Thoracic aorta (tissue), 2 donors: ENCODE measurements at regions not wholly inside any gene's neighbourhood (a gene's known extent, or its start where the extent isn't known, plus 50 kb on each side); places are given as distances from the start of the nearest gene placed in this dataset.

Experiments
- ATAC-seq: fragments of 150-250 bp; one replicate; pipeline ENCODE4 v1.8.0; 2017; ENCODE audit warnings: low read depth; ENCODE audit not compliant: insufficient number of reproducible peaks, low FRiP score
- DNase-seq: peaks from one replicate; pipeline ENCODE4 v3.0.0-alpha.2; 2020; ENCODE audit warnings: low spot score
- H3K27ac ChIP-seq, 2 donors: fragments of 200-600 bp; sonication (generic); 1 replicate in 1 of 2; 2 replicates in 1 of 2; pipeline ENCODE4 v1.5.1; 2016; ENCODE audit warnings: mild to moderate bottlenecking in 2 of 2, moderate library complexity in 2 of 2
- H3K27me3 ChIP-seq: fragments of 200-600 bp; sonication (generic); replicated peaks from 2 replicates; pipeline ENCODE4 v1.6.0; 2016; ENCODE audit warnings: mild to moderate bottlenecking; ENCODE audit not compliant: insufficient read depth
- H3K36me3 ChIP-seq: fragments of 200-600 bp; sonication (generic); one replicate; pipeline ENCODE4 v1.5.1; 2016
- H3K4me1 ChIP-seq, 2 donors: fragments of 200-600 bp; sonication (generic); 1 replicate in 1 of 2; 2 replicates in 1 of 2; pipeline versions ENCODE4 v1.5.1 to v1.6.0; 2016; ENCODE audit warnings: low read depth in 2 of 2, mild to moderate bottlenecking in 1 of 2; ENCODE audit not compliant: control insufficient read depth in 1 of 2
- H3K4me3 ChIP-seq: fragments of 200-600 bp; sonication (generic); 2 replicates; pipeline ENCODE4 v1.5.1; 2016; ENCODE audit warnings: mild to moderate bottlenecking
- H3K9me3 ChIP-seq: fragments of 200-600 bp; sonication (generic); 2 replicates; pipeline ENCODE4 v1.5.1; 2016
- TF ChIP-seq, protein P1 (sequence below): fragments of 200-600 bp; sonication (generic); IDR thresholded peaks from one replicate; pipeline ENCODE4 v1.5.1; 2019; ENCODE audit warnings: antibody characterized with exemption

DNA sequence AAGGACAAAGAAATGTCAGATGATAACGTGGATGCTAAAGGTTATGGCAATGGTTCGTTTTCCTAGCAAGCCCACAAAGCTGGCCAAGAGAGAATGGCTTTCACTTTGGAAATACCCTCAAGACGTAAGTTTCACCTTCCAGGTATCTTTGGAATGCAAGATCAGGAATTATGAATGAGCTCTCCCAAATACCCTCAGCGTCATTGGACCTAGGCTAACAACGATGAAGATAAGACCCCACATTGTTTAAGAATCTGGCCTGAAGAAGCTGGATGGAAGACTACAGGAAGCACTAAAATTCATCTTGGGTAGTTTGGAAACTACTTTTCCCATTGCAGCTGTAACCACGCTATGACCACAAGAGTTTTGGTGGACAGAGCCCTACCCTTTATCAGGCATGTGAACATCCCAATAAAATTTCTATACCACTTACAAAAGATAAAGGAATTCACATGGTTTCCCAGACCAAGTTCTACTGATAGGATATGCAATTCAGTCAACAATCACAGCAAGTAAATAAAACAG lies 111.9 kb downstream of the KDR start:
- ATAC-seq (no peak), DNase-seq (no peak)
- H3K27ac ChIP-seq, result no peak overlapping the region
- no peak overlapping the region for H3K4me3 ChIP-seq
- H3K27me3 ChIP-seq, result no peaks in the 10 kb centered on the region
- no peaks in the 10 kb centered on the region for H3K4me1 ChIP-seq
- no peaks in the 10 kb centered on the region for H3K36me3 ChIP-seq
- TF ChIP-seq, protein P1, sequence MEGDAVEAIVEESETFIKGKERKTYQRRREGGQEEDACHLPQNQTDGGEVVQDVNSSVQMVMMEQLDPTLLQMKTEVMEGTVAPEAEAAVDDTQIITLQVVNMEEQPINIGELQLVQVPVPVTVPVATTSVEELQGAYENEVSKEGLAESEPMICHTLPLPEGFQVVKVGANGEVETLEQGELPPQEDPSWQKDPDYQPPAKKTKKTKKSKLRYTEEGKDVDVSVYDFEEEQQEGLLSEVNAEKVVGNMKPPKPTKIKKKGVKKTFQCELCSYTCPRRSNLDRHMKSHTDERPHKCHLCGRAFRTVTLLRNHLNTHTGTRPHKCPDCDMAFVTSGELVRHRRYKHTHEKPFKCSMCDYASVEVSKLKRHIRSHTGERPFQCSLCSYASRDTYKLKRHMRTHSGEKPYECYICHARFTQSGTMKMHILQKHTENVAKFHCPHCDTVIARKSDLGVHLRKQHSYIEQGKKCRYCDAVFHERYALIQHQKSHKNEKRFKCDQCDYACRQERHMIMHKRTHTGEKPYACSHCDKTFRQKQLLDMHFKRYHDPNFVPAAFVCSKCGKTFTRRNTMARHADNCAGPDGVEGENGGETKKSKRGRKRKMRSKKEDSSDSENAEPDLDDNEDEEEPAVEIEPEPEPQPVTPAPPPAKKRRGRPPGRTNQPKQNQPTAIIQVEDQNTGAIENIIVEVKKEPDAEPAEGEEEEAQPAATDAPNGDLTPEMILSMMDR, result no peak
- H3K9me3 ChIP-seq, result no peaks in the 10 kb centered on the region

DNA sequence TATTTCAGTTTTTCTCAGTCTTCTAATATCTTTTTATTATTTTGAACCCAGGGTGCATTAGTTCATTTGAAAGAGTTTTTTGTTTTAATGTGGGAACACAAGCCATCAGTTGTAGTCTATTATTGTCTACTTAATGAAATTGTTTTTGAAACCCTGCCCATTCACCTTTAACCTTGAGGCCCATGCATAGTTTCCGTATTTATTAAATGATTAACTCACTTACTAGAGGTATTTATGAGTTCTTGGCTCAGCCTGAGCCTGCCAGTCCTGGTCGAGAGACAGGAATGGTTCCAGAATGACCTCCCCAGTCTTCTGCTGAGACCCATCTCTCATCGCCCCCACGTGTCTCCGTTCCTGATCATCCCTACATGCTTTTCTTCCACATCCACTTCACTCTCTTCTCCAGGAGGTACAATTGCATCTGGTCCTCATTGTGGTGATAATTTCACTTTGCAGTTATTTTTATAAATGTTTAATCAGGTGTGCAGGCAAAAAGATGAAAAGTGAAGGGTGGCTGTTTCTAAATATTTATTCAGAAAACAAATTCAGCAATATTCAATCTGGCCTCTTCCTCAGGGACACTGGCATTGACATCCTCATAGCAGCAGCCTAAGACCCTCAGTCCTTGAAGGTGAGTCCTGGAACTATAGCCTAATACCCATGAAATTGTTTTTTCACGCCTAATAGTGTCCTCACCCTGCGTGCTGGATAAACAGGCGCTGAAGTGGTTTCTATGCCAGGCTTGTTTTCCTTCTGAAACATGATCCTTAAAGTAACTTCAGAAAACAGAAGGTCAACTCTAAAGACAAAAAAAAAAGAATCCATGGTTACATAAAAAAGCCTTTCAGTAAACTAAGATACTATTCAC lies 112.8 kb downstream of the KDR start:
- DNase-seq (no peak), ATAC-seq (no peak)
- Histone ChIP-seq H3K36me3 (no peaks in the 10 kb centered on the region), H3K27me3 (no peaks in the 10 kb centered on the region), H3K27ac (no peak overlapping the region), H3K4me1 (no peaks in the 10 kb centered on the region), H3K4me3 (no peak overlapping the region), H3K9me3 (no peaks in the 10 kb centered on the region)
- TF ChIP-seq, protein P1, result no peak

DNA sequence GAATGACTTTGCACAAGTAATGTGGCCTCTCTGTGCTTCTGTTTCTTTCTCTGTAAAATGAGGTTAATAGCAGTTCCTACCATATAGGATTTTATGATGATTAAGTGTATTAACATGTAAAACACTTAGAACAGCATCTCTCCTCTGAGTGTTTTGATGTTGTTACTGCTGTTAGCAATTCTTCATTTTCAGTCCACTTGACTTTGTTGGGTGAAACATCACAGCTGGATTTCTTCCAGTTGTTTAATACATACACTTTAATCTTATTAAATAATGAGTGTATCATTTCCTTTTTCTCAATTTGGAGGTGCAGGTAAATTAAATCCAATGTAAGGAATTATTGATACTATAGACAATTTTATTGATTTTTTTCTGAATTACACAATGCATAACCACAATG lies 113.6 kb downstream of the KDR start:
- Histone ChIP-seq H3K4me3 (no peak overlapping the region), H3K9me3 (no peaks in the 10 kb centered on the region), H3K4me1 (no peaks in the 10 kb centered on the region), H3K27ac (no peak overlapping the region), H3K36me3 (no peaks in the 10 kb centered on the region), H3K27me3 (no peaks in the 10 kb centered on the region)
- ATAC-seq (no peak), DNase-seq (no peak)
- TF ChIP-seq, protein P1, result no peak

DNA sequence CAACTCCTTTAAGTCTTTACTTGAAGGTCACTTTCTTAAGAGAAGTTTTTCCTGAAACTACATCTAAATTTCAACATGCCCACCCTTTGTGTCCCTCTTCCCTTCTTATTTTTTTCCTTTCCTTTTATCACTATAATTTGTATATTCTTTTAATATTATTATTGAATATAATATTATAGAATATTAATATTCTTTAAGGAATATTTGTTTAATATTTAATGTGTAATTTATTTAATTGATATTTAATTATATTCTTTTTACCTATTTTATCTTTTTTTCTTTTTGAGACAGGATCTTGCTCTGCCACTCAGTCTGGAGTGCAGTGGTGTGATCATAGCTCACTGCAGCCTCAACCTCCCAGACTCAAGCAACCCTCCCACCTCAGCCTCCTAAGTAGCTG lies 114.8 kb downstream of the KDR start:
- no peak overlapping the region for H3K27ac ChIP-seq
- H3K27me3 ChIP-seq, result no peaks in the 10 kb centered on the region
- H3K4me1 ChIP-seq, result peaks cover 0 to under 1% of the 10 kb centered on the region in 2 donors
- ATAC-seq (no peak), DNase-seq (no peak)
- H3K9me3 ChIP-seq, result no peaks in the 10 kb centered on the region
- TF ChIP-seq, protein P1, result no peak
- no peaks in the 10 kb centered on the region for H3K36me3 ChIP-seq
- H3K4me3 ChIP-seq, result no peak overlapping the region

DNA sequence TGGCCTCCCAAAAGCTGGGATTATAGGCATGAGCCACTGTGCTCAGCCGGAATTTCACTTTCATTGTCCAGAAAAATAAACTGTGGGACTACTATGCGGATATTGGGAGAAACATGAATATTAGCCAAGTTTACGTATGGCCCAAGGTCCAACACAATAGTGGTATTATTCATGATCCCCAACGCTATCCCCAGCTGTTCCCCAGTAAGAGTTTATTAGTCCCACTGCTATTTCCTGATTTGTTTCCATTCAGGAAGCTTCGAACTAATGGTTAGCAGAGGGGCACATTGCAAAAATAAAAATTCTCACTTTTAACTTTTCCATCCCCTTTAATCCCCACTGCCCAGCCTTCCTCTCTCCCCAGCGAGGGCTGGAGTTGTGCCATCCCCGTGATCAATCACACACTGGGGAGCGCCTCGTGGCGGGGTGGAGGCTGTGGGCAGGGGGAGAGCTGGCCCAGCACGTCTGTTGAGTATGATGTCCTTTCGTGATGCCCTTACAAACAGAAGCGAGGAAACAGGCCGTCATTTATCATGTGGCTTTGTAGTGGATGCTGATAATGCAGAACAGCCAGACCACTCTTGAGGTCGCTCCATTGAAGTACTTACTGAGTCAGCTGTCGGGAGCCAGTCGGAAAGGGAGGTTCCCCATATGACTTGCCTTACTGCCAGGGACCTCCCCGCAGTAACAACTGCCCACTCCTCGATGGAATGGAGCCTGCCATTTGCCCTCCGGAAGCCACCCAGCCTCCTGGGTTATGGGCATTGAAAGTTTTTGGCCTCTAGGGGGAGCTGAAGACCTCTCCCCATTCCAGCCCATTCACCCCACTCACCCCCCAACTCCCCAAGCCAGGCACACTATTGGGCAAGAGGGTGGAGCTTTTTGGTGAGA lies 117.0 kb downstream of the KDR start:
- H3K27me3 ChIP-seq, result no peaks in the 10 kb centered on the region
- no peaks in the 10 kb centered on the region for H3K36me3 ChIP-seq
- DNase-seq, result no peak
- H3K9me3 ChIP-seq, result no peaks in the 10 kb centered on the region
- H3K4me3 ChIP-seq, result no peak overlapping the region
- no peak overlapping the region for H3K27ac ChIP-seq
- TF ChIP-seq, protein P1, result peak; percentile 11
- H3K4me1 ChIP-seq, result peaks cover 7 to 14% of the 10 kb centered on the region in 2 donors
- ATAC-seq, result no peak
